Neural cell (in vitro differentiated cells): ENCODE measurements at regions not wholly inside any gene's neighbourhood (a gene's known extent, or its start where the extent isn't known, plus 50 kb on each side); places are given as distances from the start of the nearest gene placed in this dataset.

ENCODE experiments used
- H2AFZ ChIP-seq: fragments of 200-600, 300-800 bp; sonication (generic), shearing (Covaris generic); 2 replicates; pipeline ENCODE4 v1.6.0; 2014; ENCODE audit warnings: low read depth, mild to moderate bottlenecking, antibody characterized with exemption, low read length, moderate library complexity
- H3F3A ChIP-seq: fragments of 200-600 bp; shearing (Covaris generic); 2 replicates; pipeline ENCODE4 v1.6.1; 2016; ENCODE audit warnings: mild to moderate bottlenecking, moderate library complexity, mixed read lengths, antibody characterized with exemption, low read length; ENCODE audit not compliant: insufficient read depth, poor library complexity, severe bottlenecking
- H3K27ac ChIP-seq: fragments of 200-600, 300-800 bp; sonication (generic), shearing (Covaris generic); 2 replicates; pipeline ENCODE4 v1.5.1; 2014; ENCODE audit warnings: mild to moderate bottlenecking, low read length, moderate library complexity
- H3K27me3 ChIP-seq: fragments of 300-800, 200-600 bp; sonication (generic), shearing (Covaris generic); 2 replicates; pipeline ENCODE4 v1.6.0; 2014; ENCODE audit warnings: mild to moderate bottlenecking, low read depth, low read length, moderate library complexity; ENCODE audit not compliant: insufficient read depth
- H3K36me3 ChIP-seq: fragments of 300-800, 200-600 bp; sonication (generic), shearing (Covaris generic); 2 replicates; pipeline ENCODE4 v1.5.1; 2014; ENCODE audit warnings: mild to moderate bottlenecking, antibody characterized with exemption, low read length, moderate library complexity; ENCODE audit not compliant: insufficient read depth
- H3K4me2 ChIP-seq: fragments of 300-800, 200-600 bp; sonication (generic), shearing (Covaris generic); 2 replicates; pipeline ENCODE4 v1.6.0; 2014; ENCODE audit warnings: mild to moderate bottlenecking, low read length
- H3K4me3 ChIP-seq: fragments of 300-800, 200-600 bp; sonication (generic), shearing (Covaris generic); 2 replicates; pipeline ENCODE4 v1.5.1; 2014; ENCODE audit warnings: mild to moderate bottlenecking, low read length, moderate library complexity
- H3K79me2 ChIP-seq: fragments of 200-600 bp; shearing (Covaris generic); replicated peaks from 2 replicates; pipeline ENCODE4 v1.6.0; 2014; ENCODE audit warnings: mild to moderate bottlenecking, low read length, moderate library complexity; ENCODE audit not compliant: insufficient read depth
- H3K9ac ChIP-seq: fragments of 300-800, 200-600 bp; sonication (generic), shearing (Covaris generic); 2 replicates; pipeline ENCODE4 v1.6.1; 2016; ENCODE audit warnings: mild to moderate bottlenecking, low read length, mixed read lengths
- H3K9me2 ChIP-seq: fragments of 200-600 bp; shearing (Covaris generic); 2 replicates; pipeline ENCODE4 v1.6.1; 2016; ENCODE audit warnings: mild to moderate bottlenecking, low read length, mixed read lengths; ENCODE audit not compliant: insufficient read depth
- H3K9me3 ChIP-seq: fragments of 200-600, 300-800 bp; sonication (generic), shearing (Covaris generic); 2 replicates; pipeline ENCODE4 v1.6.1; 2016; ENCODE audit warnings: mild to moderate bottlenecking, mixed run types, low read length, moderate library complexity, mixed read lengths
- H4K20me1 ChIP-seq: fragments of 200-600 bp; shearing (Covaris generic); 2 replicates; pipeline ENCODE4 v1.6.1; 2016; ENCODE audit warnings: mild to moderate bottlenecking, mixed run types; ENCODE audit not compliant: insufficient read depth
- CTCF ChIP-seq: fragments of 450-650 bp; IDR thresholded peaks from 2 replicates; pipeline ENCODE4 v1.5.1; 2014; ENCODE audit warnings: antibody characterized with exemption, mild to moderate bottlenecking, moderate library complexity; ENCODE audit not compliant: poor library complexity, severe bottlenecking
- EP300 ChIP-seq: fragments of 450-650 bp; conservative IDR thresholded peaks from 2 replicates; pipeline ENCODE4 v1.6.1; 2014; ENCODE audit warnings: antibody characterized with exemption, mild to moderate bottlenecking, moderate library complexity; ENCODE audit not compliant: poor library complexity, severe bottlenecking
- EZH2 ChIP-seq: fragments of 200-600, 300-800 bp; shearing (Covaris generic), sonication (generic); IDR thresholded peaks from 2 replicates; pipeline ENCODE4 v1.6.1; 2014; ENCODE audit warnings: antibody characterized with exemption, low read length, borderline replicate concordance, mild to moderate bottlenecking; ENCODE audit not compliant: insufficient read depth, poor library complexity, severe bottlenecking
- MXI1 ChIP-seq: fragments of 450-650 bp; conservative IDR thresholded peaks from 2 replicates; pipeline ENCODE4 v1.6.1; 2014; ENCODE audit warnings: antibody characterized with exemption, mild to moderate bottlenecking; ENCODE audit not compliant: poor library complexity, severe bottlenecking
- POLR2AphosphoS5 ChIP-seq: IDR thresholded peaks from 2 replicates; pipeline ENCODE4 v1.6.1; 2012
- RAD21 ChIP-seq: fragments of 450-650 bp; conservative IDR thresholded peaks from 2 replicates; pipeline ENCODE4 v1.6.1; 2014; ENCODE audit warnings: antibody characterized with exemption, mild to moderate bottlenecking, moderate library complexity
- REST ChIP-seq: IDR thresholded peaks from 2 replicates; pipeline ENCODE4 v1.6.1; 2012; ENCODE audit warnings: borderline replicate concordance
- SMC3 ChIP-seq: fragments of 450-650 bp; conservative IDR thresholded peaks from 2 replicates; pipeline ENCODE4 v1.6.1; 2014; ENCODE audit warnings: antibody characterized with exemption, mild to moderate bottlenecking, moderate library complexity; ENCODE audit not compliant: poor library complexity
- TAF1 ChIP-seq: IDR thresholded peaks from 2 replicates; pipeline ENCODE4 v1.6.1; 2012; ENCODE audit warnings: low read depth

- Histone ChIP-seq H3K27ac (no peak overlapping the region), H3K9me3 (no peaks in the 10 kb centered on the region), H3K4me2 (no peak overlapping the region), H3K79me2 (no peaks in the 10 kb centered on the region), H3F3A (no peaks in the 10 kb centered on the region), H3K27me3 (no peaks in the 10 kb centered on the region), H3K36me3 (no peaks in the 10 kb centered on the region), H2AFZ (no peak overlapping the region), H3K9me2 (no peaks in the 10 kb centered on the region), H3K9ac (no peak overlapping the region), H3K4me3 (no peak overlapping the region), H4K20me1 (no peaks in the 10 kb centered on the region)
- TF ChIP-seq POLR2AphosphoS5 (no peak), TAF1 (no peak), CTCF (no peak), RAD21 (no peak), SMC3 (no peak), REST (no peak)
Observed at GRCh38 chr4:153061971-153062370, 125.8 kb downstream of the FHDC1 start.

- Histone ChIP-seq H3K9me2 (no peaks in the 10 kb centered on the region), H3K79me2 (no peaks in the 10 kb centered on the region), H3K36me3 (no peaks in the 10 kb centered on the region), H3K4me2 (no peak overlapping the region), H3K9me3 (no peaks in the 10 kb centered on the region), H4K20me1 (no peaks in the 10 kb centered on the region), H3K9ac (no peak overlapping the region), H3K4me3 (no peak overlapping the region), H3K27me3 (no peaks in the 10 kb centered on the region), H3F3A (no peaks in the 10 kb centered on the region), H3K27ac (no peak overlapping the region), H2AFZ (no peak overlapping the region)
- TF ChIP-seq CTCF: no peak
- TF ChIP-seq TAF1: no peak
- no peak for TF ChIP-seq MXI1
- TF ChIP-seq POLR2AphosphoS5: no peak
- TF ChIP-seq RAD21: no peak
- TF ChIP-seq EZH2: no peak
- TF ChIP-seq EP300: no peak
- TF ChIP-seq SMC3: no peak
- no peak for TF ChIP-seq REST
Observed at GRCh38 chr4:153062652-153063168, 126.6 kb downstream of the FHDC1 start.
